Hematopoietic multipotent progenitor cell treated with erythropoietin and hydrocortisone succinate and interleukin-3 and kit ligand, for 15 days (in vitro differentiated cells): ENCODE measurements at regions not wholly inside any gene's neighbourhood (a gene's known extent, or its start where the extent isn't known, plus 50 kb on each side); places are given as distances from the start of the nearest gene placed in this dataset.

Experiments
- DNase-seq: peaks from one replicate; pipeline ENCODE4 v3.0.0-alpha.2; 2015; ENCODE audit warnings: low spot score

DNA sequence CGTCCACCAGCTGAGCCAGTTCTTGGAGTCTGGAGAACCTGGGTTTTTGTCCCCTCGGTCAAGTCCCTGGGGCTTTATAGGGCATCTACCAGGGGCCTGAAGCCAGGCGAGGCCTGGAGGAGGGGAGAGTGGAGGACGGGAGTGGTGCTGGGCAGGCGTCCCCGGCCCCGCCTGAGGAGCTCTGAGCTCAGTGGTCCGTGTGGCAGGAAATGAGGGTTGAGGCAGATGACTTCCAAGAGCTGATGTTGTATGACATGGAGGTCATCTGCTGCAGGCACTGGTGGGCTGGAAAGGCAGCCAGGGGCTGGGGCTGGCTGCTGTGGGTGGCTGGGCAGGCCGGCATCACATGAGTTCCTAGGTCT is 118.5 kb upstream of the HS6ST1 start:
- DNase-seq, result no peak

DNA sequence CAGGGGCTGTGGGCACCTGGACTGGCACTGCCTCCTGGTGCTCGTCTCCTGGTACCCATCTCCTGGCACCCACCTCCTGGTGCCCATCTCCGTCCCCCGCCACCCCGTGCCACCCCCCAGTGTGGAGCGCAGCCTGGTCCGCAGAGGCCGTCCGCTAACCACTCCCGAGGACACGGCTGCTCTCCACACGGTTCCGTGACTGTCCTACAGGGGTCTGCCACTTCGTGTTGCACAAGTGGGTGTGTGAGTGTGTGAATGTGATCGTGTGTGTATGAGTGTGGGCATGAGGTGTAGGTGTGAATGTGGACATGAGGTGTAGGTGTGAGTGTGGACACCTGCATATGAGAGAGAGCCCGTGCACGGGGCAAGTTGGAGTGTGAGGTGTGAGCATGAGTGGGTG is 119.4 kb upstream of the HS6ST1 start:
- DNase-seq, result no peak

GRCh38 chr2:128438586-128438985 is 119.9 kb upstream of the HS6ST1 start:
- DNase-seq, result no peak

GRCh38 chr2:128439031-128439790 is 120.5 kb upstream of the HS6ST1 start:
- no peak for DNase-seq

DNA sequence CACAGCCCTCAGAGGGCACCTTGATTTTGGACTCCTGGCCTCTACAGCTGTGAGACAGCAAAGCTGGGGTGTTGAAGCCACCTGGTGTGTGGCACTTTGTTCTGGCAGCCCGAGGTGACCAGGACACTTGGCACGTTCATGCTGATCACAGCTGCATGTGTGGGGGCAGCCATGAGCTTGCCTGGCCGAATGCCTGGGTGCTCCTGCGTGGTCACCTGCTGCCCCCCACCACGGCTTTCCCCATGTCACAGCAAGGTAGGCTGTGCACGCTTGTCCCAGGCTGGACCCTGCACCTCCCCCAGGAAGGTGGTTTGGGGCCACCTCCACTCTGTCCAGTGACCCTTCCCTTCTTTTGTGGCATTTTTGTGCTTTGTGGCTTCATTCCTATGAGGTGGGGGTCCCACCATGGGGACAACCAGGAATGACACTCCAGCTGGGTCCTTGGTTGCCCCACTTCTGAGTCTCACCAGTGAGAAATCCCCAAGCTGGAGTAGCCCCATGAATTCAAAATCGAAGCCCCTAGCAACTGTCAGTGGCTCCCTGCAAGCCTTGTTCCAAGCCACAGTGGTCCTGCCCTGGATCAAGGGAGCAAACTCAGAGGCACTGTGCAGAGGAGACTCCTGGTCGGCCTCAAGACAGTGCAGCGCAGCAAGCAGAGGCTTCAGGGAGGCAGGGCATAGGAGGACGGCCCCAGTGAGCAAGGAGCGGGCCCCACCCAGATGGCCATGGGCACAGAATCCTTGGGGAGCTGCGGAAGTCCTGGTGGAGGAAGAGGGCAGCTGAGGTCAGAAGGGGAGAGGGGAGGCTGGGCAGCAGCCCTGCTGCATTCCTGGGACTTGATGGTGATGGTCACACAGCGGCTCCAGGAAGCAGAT is 121.4 kb upstream of the HS6ST1 start:
- no peak for DNase-seq

- no peak for DNase-seq
These were observed 122.1 kb upstream of the HS6ST1 start for GRCh38 chr2:128440666-128441340.

DNA sequence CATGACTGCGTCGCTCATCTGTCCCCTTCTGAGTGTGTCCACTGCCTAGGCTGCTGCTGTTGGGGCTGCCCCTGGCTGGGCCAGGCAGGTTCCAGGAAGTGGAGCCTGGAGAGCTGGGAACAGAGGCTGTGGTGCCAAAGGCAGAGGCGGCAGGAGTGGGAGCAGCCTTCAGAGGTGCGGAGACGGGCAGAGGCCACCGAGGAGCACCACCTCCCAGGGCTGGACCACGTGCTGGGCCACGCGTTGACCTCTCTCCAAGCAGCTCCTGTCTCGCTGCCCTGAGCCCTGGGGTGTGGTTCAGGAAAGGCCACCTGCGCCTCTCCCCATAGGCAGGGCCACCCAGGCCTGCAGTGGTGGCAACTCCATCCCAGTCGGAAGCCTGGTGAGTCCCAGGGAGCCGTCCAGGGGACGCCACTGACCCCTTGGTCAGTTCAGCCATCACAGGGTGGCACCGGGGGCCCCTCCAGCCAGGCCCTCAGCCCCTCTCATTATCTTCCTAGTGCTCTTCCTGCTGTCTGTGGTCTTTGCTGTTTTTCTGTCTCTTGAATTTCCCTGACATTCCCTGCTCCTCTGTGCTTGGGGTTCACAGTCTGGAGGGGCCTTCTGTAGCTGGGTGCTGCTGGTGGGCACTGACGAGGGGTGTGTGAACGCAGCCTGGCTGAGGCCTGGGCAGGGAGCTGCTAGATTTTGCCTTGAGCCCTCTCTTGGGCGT is 122.8 kb upstream of the HS6ST1 start:
- DNase-seq, result no peak

DNA sequence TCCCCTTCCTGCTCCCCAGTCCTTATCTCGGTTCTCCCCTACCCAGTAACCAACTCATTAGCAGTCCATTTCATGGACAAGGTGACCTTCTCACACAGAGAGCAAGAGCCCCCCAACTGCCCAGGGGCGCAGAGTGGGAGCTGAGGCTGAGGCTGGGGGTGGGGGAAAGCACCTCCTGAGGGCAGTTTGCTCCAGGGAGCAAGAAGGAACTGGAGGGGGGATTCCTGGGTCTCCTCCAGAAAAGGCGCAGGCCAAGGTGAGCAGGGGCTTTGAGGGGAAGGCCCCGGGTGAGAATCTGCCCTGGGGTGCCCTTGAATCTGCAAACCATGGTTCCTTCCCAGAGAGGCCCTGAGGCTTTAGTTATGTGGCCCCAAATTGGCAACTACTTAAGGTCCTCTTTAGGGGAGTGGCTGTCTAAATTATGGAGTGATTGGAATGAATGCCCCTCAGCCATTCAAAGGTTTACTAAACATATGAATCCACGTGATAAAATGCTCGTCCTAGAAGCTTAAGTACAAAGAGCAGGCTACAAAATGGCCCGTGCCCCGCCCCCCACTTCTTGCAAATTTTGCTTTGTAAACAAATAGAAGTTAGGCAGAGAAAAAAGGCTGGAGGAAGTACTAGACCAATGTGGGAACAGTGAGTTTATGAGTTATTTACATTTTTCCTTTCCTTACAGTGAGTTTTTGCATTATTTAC is 123.5 kb upstream of the HS6ST1 start:
- no peak for DNase-seq

- DNase-seq, result no peak
These were observed 124.2 kb upstream of the HS6ST1 start for GRCh38 chr2:128442891-128443302.

GRCh38 chr2:128444121-128444771 is 125.6 kb upstream of the HS6ST1 start:
- DNase-seq, result no peak

- DNase-seq, result no peak
These were observed 126.3 kb upstream of the HS6ST1 start for GRCh38 chr2:128444816-128445522.

DNA sequence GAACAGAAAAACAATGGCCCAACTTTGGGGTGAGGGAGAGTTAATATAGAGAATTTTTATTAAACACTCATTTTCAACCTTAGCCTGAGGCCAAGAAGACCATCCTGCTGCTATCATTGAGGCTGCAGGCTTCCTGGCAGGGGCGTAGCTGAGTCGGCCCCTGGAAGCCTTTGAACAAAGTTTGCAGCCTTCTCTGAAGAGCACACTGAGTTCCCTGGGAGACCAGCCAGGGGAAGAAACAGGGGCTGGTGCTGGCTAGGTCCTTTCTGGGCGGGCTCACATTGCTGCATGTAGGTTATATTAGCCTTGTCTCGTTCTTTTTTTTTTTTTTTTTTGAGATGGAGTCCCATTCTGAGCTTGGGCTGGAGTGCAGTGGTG is 126.8 kb upstream of the HS6ST1 start:
- DNase-seq, result no peak

DNA sequence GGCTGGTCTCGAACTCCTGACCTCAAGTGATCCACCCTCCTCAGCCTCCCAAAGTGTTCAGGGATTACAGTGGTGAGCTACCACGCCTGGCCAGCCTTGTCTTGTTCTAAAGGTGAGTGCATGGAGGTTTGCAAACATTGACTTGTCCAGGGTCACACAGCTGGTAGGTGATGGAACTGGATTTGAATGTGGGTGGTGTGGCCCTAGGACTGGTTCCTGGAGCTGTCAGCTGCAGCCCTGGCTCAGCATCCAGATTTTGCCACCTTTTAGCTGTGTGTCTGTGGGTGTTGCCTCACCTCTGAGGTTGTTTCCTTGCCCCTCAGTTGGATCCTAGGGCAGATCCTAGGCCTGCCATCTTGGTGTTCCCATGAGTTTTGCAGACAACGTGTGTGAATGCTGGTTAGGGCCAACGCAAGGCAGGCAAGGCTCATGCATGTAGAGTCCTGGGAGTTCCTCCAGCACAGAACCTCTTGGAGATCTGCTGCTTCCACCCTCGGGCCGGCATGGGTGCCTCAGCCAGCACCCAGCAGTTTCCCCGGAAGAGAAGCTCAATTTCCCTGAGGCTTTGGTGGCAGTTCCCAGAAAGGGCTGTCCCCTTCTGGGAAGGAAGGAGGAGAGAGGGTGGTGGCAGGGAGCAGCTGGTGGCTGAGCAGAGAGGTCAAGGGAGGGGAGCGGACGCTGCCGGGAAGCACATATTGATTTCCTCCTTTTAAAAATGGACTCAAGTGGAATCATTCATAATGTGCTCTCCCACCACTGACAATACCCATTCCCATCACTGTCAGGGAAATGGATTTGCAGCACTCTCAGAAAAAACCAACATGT is 127.6 kb upstream of the HS6ST1 start:
- DNase-seq, result no peak

GRCh38 chr2:128446874-128447537 is 128.3 kb upstream of the HS6ST1 start:
- no peak for DNase-seq

DNA sequence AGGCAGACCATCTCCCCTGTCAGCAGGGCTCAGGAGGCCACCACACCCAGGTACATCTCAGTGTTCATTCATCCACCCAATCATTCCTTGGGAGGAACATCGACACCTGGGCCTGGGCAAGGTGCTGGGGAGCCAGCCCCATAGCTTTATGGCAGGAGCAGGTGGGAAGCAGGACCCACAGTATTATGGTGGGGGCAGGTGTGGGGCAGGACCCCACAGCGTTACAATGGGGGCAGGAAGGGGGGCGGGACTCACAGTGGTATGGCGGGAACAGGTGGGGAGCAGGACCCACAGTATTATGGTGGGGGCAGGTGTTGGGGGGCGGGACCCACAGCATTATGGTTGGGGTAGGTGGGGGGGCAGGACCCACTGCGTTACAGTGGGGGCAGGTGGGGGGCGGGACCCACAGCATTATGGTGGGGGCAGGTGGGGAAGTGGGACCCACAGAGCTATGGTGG is 128.9 kb upstream of the HS6ST1 start:
- DNase-seq, result no peak

- DNase-seq, result no peak
These were observed 129.9 kb upstream of the HS6ST1 start for GRCh38 chr2:128448331-128449225.

- no peak for DNase-seq
These were observed 130.8 kb upstream of the HS6ST1 start for GRCh38 chr2:128449226-128450061.
